Stimulated activated naive CD4-positive, alpha-beta T cell treated with Interleukin-2 at 50 U/mL for 16 hours (primary cell): ENCODE measurements at regions not wholly inside any gene's neighbourhood (a gene's known extent, or its start where the extent isn't known, plus 50 kb on each side); places are given as distances from the start of the nearest gene placed in this dataset.

Experiments used
- DNase-seq: peaks from one replicate; lab custom pipeline; 2025; lab: John Stamatoyannopoulos, UW

DNA sequence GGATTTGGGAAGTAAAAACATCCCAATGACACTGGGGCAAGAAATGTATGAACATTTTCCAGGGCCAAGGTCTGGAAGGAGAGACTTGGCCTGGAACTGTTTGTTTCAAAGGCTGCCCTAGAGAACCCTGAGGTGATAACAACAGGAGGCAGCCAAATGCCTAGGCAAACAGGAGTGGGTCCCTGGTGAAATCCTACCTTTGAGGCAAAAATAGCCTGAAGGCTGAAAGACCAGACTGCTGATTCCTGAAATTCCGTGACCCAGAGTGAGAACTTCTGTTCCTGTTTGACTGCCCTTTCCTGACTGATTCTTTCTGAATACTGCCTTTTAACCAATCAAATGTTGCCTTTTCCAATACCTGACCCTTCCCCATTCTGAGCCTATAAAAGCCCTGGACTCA is 196.4 kb downstream of the NSUN3 start:
- no peak for DNase-seq

DNA sequence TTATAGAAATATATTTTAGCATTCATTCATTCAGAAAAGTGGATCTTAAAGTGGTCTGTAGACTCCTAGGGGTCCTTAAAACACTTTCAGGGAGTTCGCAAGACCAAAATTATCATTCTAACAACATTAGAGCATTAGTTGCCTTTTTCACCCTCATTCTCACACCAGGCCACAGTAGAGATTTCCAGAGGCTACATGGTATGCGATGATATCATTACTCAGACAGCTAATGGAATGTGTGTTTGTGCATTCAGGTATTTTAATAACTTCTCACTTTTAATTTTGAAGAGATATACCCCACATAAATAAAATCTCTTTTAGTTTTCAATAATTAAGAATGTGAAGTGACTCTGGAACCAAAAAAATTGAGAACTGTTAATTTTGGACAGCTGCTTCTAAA is 206.9 kb downstream of the NSUN3 start:
- no peak for DNase-seq

- no peak for DNase-seq
These were observed 209.2 kb downstream of the NSUN3 start for GRCh38 chr3:94272016-94272415.

GRCh38 chr3:94280958-94281357 is 218.1 kb downstream of the NSUN3 start:
- no peak for DNase-seq

DNA sequence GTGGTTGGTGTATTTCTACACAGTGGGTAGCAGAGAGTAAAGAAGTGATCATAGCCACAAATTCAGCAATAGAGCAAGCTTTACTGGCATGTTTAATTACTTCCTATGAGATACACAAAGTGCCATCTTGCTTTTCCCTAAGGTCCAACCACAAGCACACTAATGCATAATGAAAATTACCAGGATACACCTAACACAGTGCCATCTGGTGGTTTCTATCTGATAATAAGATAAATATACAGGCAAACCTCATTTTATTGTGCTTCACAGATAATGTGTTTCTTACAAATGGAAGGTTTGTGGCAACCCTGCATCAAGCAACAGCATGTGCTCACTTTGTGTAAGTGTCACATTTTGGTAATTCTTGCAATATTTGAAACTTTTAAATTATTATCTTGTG is 223.0 kb downstream of the NSUN3 start:
- no peak for DNase-seq

DNA sequence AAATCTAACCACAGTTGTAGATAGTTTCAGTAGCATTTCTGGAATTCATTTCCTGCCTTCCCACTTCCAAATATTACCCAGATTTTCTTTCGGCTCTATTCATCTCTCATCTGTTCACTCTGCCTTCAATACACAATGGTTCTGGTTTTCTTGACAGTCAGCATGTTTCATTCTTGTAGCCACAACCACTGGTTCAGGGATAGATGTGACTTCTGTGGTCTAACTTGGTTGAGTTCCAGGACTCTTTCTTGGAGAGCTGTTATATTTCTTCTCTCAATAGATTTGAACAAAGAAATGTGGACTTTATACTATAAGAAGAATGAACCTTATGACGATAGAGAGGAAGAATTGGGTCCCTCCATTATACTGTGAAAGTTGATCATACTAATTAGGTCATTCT is 228.8 kb downstream of the NSUN3 start:
- DNase-seq: no peak

DNA sequence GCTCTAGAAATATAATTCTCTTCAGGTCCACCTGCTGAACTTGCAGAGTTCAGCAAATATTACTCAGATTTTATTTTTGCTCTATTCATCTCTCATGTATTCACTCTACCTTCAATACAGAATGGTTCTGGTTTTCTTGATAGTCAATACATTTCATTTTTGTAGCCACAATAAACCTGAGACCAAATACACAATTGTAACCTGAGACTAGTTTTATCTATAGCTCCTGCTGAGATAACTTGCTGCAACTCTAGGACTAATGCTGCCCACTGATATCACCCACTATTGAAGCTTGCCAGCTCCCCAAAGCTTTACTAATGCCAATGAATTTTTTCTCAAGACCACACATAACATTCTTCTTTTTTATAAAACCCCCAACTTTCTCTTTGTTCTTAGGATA is 229.3 kb downstream of the NSUN3 start:
- DNase-seq: no peak

GRCh38 chr3:94293793-94294195 is 230.9 kb downstream of the NSUN3 start:
- no peak for DNase-seq

- DNase-seq: no peak
These were observed 231.9 kb downstream of the NSUN3 start for GRCh38 chr3:94294806-94295205.

DNA sequence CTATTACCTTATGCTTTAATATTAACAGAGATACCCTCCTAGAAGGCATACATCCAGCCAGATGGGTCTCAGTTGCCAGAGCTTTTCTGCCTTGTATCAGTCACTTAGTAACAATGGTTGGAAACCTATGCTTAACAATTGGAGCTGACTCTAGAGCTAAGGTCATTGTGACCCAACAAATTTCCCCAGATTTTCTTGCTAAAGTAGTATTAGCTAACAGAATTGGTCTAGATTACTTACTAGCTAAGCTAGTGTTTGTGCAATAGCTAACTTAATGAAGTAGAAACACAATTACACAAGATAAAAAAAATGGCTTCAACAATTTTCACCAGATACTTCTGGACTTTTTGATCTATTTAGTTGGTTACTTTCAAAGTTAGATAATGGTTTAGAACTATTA is 236.9 kb downstream of the NSUN3 start:
- no peak for DNase-seq

- no peak for DNase-seq
These were observed 238.5 kb downstream of the NSUN3 start for GRCh38 chr3:94301366-94301765.

DNA sequence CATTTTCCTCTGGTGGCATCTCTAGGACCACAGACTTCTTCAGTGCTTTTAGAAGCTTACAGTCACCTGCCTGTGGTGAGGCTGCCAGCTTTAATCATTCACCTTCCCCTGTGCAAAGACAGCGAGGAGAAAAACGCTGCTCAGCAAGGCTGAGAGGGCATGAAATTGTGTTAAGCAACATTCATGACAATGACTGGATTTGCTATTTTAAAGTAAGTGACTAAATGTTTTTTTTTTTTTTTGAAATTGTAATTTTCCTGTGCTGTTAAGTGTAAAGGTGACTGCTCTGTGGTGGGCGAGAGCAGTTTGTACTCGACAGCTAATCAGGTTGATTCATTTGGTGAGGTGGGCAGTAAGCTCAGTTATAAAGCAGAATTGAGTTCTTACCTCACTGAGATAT is 240.4 kb downstream of the NSUN3 start:
- no peak for DNase-seq

- DNase-seq: no peak
These were observed 241.0 kb downstream of the NSUN3 start for GRCh38 chr3:94303897-94304296.

DNA sequence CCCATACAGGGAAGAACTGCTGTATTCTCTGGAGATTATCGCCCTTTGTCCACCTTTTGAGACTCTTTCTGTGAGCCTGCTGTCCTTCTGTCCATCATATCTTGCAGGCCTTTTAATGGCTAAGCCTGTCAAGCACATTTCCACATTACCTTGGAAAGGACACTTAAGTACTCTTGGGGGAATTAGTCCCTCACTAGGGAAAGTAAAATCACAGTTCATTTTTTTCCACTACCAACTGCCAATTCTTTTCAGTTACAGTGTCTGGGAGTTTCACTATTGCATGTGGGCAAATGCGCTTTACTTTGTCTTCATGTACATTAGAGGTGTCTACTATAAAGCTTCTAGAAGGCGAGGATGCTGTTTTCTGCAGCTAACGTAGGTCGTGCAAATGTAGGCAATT is 242.1 kb downstream of the NSUN3 start:
- no peak for DNase-seq

DNA sequence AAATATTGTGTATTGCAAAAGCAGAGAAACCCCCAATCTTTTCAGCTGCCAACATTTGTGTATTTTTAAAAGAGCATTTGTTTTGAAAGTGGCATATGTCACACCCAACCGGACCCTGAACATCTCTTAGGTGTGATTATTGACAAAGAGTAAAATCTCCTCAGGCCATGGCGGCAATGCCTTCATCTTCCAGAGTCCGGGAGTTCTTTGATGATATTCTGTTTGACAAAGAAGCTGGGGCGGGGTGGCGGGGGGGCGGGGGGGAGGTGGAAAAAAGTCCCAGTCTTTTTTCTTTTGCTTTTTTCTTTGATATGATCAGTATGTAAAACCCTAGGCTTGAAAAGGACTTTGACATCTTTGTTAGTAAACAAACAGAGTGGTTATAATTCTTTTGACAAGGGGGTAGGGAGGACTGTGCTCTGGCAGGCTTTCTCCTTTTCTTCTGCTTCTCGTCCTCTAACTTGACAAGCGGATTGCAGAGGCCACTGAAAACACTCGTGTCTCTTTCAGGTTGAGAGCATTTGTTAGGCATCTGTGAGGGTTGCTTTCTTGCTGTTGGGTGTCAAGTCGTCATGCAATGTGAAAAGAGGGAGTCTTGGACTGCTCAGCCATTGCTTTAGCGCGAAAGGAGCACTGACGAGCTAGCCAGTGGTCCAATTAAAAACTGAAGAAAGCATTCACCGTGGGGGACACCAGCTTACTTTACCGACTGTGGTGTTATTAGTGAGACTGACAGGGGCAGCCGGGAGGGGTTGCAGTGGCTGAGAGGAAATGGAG is 243.2 kb downstream of the NSUN3 start:
- no peak for DNase-seq

GRCh38 chr3:94307588-94307987 is 244.7 kb downstream of the NSUN3 start:
- no peak for DNase-seq

DNA sequence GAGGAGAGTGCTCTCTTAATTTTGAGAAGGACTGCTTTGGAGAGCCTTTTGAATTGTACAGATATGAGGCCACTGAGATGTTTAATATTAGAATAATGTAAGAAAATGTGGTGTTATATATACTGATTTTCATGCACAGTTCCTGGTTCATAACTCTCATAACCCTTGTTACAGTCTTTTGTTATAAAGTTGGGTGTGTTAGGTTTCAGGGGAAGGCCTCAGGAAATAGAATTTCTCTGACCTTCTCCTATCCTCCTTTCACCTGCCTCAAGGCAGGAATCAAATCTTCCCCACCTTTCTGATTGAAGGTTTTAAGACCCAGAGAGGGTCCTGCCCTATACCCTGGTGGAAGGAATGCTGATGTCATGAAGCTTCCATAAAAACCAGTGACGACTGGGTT is 245.9 kb downstream of the NSUN3 start:
- DNase-seq: no peak

GRCh38 chr3:94310341-94311135 is 247.7 kb downstream of the NSUN3 start:
- no peak for DNase-seq

- no peak for DNase-seq
These were observed 248.8 kb downstream of the NSUN3 start for GRCh38 chr3:94311651-94312050.

DNA sequence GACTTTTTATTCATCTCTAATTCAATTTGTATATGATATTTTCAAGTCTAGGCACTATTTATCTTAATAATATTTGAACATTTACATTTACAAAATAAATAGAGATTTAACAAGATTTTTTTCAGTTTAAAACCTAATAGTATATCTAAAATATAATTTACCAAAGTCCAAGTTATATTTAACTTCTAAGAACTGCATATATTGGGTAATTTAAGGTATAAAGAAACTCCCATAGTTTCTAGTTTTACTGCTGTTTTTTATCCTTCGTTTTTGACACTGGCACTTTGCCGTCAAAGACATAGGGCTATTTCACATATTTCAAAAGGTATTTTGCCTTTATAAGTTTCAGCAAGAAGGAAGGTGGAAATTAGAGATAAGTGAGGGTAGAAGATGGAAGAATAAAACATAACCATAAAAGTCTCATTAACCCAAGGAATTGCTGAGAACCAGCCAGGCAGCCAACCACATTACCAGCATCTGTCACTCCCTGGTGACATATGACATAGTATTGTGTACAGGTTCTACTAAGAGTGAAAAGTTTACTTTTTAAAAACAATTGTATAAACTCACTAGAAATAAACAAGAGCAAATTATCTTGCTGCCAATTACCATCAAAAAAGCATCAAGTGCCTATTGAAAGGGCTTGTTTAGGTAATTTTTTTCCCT is 251.5 kb downstream of the NSUN3 start:
- no peak for DNase-seq

GRCh38 chr3:94317017-94317416 is 254.2 kb downstream of the NSUN3 start:
- DNase-seq: no peak

- no peak for DNase-seq
These were observed 260.7 kb downstream of the NSUN3 start for GRCh38 chr3:94323596-94323995.

DNA sequence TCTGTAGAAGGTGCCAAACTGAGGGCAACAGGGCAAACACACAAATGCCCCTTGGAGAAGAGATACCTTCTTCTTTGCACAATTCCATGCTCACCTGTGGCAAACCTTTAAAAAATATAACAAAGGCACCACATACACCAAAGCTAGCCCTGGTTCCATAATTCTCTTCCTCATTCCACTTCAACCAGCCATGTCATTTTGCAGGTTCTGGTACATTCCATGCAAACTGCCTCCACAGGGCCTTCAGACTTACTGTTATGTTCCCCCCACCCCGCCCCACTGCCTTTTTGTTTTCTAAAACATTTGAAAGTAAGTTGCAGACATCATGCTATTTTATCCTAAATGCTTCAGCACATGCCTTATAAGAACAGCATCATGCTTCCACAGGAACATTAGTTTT is 269.0 kb downstream of the NSUN3 start:
- DNase-seq: no peak
